Endothelial cell of umbilical vein (primary cell): ENCODE measurements at regions not wholly inside any gene's neighbourhood (a gene's known extent, or its start where the extent isn't known, plus 50 kb on each side); places are given as distances from the start of the nearest gene placed in this dataset.

Experiments
- BruUV-seq: library from RNA; stranded (reverse); fragments of 400-500 nt; replicated peaks from 2 replicates; lab custom pipeline; 2021; lab: Mats Ljungman, UMichigan
- CTCF ChIA-PET: fragments of 300-600, 350-600 bp; sonication (Branson Sonifier 250); formaldehyde crosslinking; loops from one replicate; lab custom pipeline; 2021; ENCODE audit warnings: antibody characterized with exemption, inconsistent platforms; lab: Charles Lee
- POLR2A ChIA-PET: fragments of 300-600, 350-600 bp; sonication (Branson Sonifier 250); formaldehyde crosslinking; loops from one replicate; lab custom pipeline; 2021; ENCODE audit warnings: antibody characterized with exemption, inconsistent platforms; lab: Charles Lee
- DNase-seq: peaks from one replicate; pipeline ENCODE4 v3.0.0-alpha.2; 2011; ENCODE audit warnings: low read depth, low spot score
- FAIRE-seq: peaks from 2 replicates; lab custom pipeline; 2011; peaks lifted over from hg19 to GRCh38; lab: Jason Lieb, UNC
- H2AFZ ChIP-seq: 2 replicates; pipeline ENCODE4 v1.6.0; 2012; ENCODE audit warnings: low read depth, low read length, control low read depth, inconsistent platforms
- H3K27ac ChIP-seq: 2 replicates; pipeline ENCODE4 v1.5.1; 2011; ENCODE audit warnings: low read depth, mild to moderate bottlenecking, control low read depth, low read length, moderate library complexity; ENCODE audit not compliant: insufficient read depth
- H3K27me3 ChIP-seq, 2 experiments: 2 replicates each; pipeline versions ENCODE4 v1.6.0 to v1.6.1; 2011; ENCODE audit warnings: low read length in 2 of 2, mixed read lengths in 1 of 2; ENCODE audit not compliant: control insufficient read depth in 2 of 2, insufficient read depth in 2 of 2
- H3K36me3 ChIP-seq, 2 experiments: 2 replicates in 1 of 2; 3 replicates in 1 of 2; pipeline ENCODE4 v1.5.1; 2011; ENCODE audit warnings: low read length in 2 of 2, mild to moderate bottlenecking in 1 of 2, moderate library complexity in 1 of 2; ENCODE audit not compliant: control insufficient read depth in 2 of 2, insufficient read depth in 2 of 2; ENCODE audit errors: extremely low read depth in 1 of 2
- H3K4me1 ChIP-seq: 3 replicates; pipeline ENCODE4 v1.5.1; 2011; ENCODE audit warnings: mild to moderate bottlenecking, low read length; ENCODE audit not compliant: control insufficient read depth, insufficient read depth; ENCODE audit errors: extremely low read depth
- H3K4me2 ChIP-seq: 2 replicates; pipeline ENCODE4 v1.6.1; 2011; ENCODE audit warnings: low read length, control low read depth, mixed read lengths; ENCODE audit not compliant: insufficient read depth
- H3K4me3 ChIP-seq, 3 experiments: fragments of 200-600 bp in 1 of 3; sonication (generic), shearing (Covaris generic) in 1 of 3; replicated peaks in 1 of 3; 2 replicates each; pipeline ENCODE4 v1.5.1; 2011 to 2016; ENCODE audit warnings: control low read depth in 3 of 3, low read length in 3 of 3, mild to moderate bottlenecking in 2 of 3, inconsistent platforms in 1 of 3, low read depth in 1 of 3, moderate library complexity in 1 of 3; ENCODE audit not compliant: insufficient read depth in 1 of 3
- H3K79me2 ChIP-seq: 2 replicates; pipeline ENCODE4 v1.6.0; 2012; ENCODE audit warnings: low read length, inconsistent platforms; ENCODE audit not compliant: control insufficient read depth, insufficient read depth
- H3K9ac ChIP-seq: replicated peaks from 2 replicates; pipeline ENCODE3; 2011; ENCODE audit warnings: low read length, control low read depth; ENCODE audit not compliant: insufficient read depth; ENCODE audit errors: extremely low read depth
- H3K9me1 ChIP-seq: replicated peaks from 3 replicates; pipeline ENCODE4 v1.6.0; 2011; ENCODE audit warnings: mild to moderate bottlenecking, low read length; ENCODE audit not compliant: control insufficient read depth, insufficient read depth; ENCODE audit errors: extremely low read depth
- H3K9me3 ChIP-seq: replicated peaks from 2 replicates; pipeline ENCODE4 v1.5.1; 2012; ENCODE audit warnings: low read length, inconsistent platforms; ENCODE audit not compliant: control insufficient read depth, insufficient read depth
- H4K20me1 ChIP-seq: replicated peaks from 2 replicates; pipeline ENCODE3; 2011; ENCODE audit warnings: mild to moderate bottlenecking, low read length; ENCODE audit not compliant: control insufficient read depth, insufficient read depth; ENCODE audit errors: extremely low read depth
- CTCF ChIP-seq, 2 donors: IDR thresholded peaks; 1 replicate in 1 of 2; 2 replicates in 1 of 2; pipeline ENCODE4 v1.5.1; 2011; ENCODE audit warnings: low read length in 2 of 2, mild to moderate bottlenecking in 2 of 2, moderate library complexity in 2 of 2, control low read depth in 1 of 2, inconsistent platforms in 1 of 2, low read depth in 1 of 2; ENCODE audit not compliant: insufficient read depth in 1 of 2; ENCODE audit errors: extremely low read depth in 1 of 2
- EZH2 ChIP-seq: IDR thresholded peaks from 2 replicates; pipeline ENCODE4 v1.6.1; 2012; ENCODE audit warnings: borderline replicate concordance, low read depth, mild to moderate bottlenecking, moderate library complexity, low read length, inconsistent platforms; ENCODE audit not compliant: severe bottlenecking
- FOS ChIP-seq: IDR thresholded peaks from 2 replicates; pipeline ENCODE4 v1.6.1; 2011; ENCODE audit warnings: mild to moderate bottlenecking, low read length, moderate library complexity, borderline replicate concordance; ENCODE audit not compliant: insufficient read depth
- GATA2 ChIP-seq: IDR thresholded peaks from 2 replicates; pipeline ENCODE4 v1.7.0; 2011; ENCODE audit warnings: low read depth, mild to moderate bottlenecking, moderate library complexity, mixed read lengths, low read length; ENCODE audit not compliant: insufficient read length, insufficient read depth
- JUN ChIP-seq: IDR thresholded peaks from 2 replicates; pipeline ENCODE4 v1.6.1; 2011; ENCODE audit warnings: borderline replicate concordance, low read depth; ENCODE audit not compliant: insufficient read length, insufficient read depth
- MAX ChIP-seq: IDR thresholded peaks from 2 replicates; pipeline ENCODE4 v1.6.1; 2011; ENCODE audit not compliant: insufficient read depth, insufficient read length
- MYC ChIP-seq: IDR thresholded peaks from one replicate; pipeline ENCODE4 v1.6.1; 2011; ENCODE audit warnings: mild to moderate bottlenecking, low read depth, low read length
- POLR2A ChIP-seq: IDR thresholded peaks from 2 replicates; pipeline ENCODE4 v1.6.1; 2012; ENCODE audit warnings: low read depth, mild to moderate bottlenecking, control low read depth, low read length
- POLR2AphosphoS5 ChIP-seq: IDR thresholded peaks from 2 replicates; pipeline ENCODE4 v1.6.1; 2012; ENCODE audit warnings: low read depth, mild to moderate bottlenecking, control low read depth, low read length, moderate library complexity; ENCODE audit not compliant: insufficient read depth
- dilution Hi-C: fragments of 300-500 bp; cut with MboI; formaldehyde crosslinking; loops from one replicate; pipeline ENCODE4 v1.15.0; 2019; ENCODE audit warnings: low sequenced_read_pairs; ENCODE audit not compliant: extremely low pct_ligation_motif_present
- intact Hi-C: fragments of 100-400 bp; cut with micrococcal nuclease; formaldehyde crosslinking; loops from one replicate; pipeline ENCODE4 v1.10.0; 2022

DNA sequence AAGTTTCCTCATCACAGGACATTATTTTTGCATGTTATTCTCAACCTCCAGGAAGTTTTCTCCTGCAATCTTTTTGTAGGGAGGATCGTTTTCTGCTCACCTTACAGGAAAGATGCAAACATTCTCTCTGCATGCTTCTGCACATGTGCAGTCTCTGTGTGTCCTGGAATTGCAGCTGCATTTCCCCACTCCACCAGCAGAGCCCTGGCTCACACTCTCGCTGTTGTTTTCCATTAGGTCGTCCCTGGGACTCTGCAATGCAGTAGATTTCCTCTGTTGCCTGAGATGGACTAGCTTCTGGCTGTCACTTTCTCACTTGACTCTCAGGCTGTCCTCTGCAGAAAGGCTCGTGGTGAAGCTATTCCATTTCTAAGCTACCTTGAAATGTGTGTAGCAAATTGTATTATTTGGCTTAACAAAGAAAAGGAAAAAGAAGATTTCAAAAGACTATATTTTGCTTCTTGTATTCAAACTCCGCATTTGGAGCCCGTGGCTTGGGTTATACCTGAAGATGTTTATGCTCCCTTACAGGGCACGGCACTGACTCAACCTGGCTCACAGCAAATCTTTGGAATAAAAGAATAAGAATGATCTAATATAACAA, 346.7 kb downstream of the RAD51AP2 start:
- no peak overlapping the region for H3K27ac ChIP-seq
- H3K4me3 ChIP-seq = no peak overlapping the region
- no peak overlapping the region for H3K4me2 ChIP-seq
- dilution Hi-C loops = no loop called here
- BruUV-seq = no TSS peak
- TF ChIP-seq CTCF (IDR thresholded peaks at IDR 0.05; ENCODE audit: extremely low read depth in 1 of 2, insufficient read depth in 1 of 2, low read depth in 1 of 2, low read length in 2 of 2) (no peak), POLR2A (no peak), MYC (no peak), EZH2 (no peak), GATA2 (no peak), POLR2AphosphoS5 (no peak), FOS (no peak), JUN (no peak), MAX (no peak)
- H3K36me3 ChIP-seq = no peaks in the 10 kb centered on the region
- H3K9ac ChIP-seq = no peak overlapping the region
- FAIRE-seq (no peak), DNase-seq (no peak)
- intact Hi-C loops = no loop called here
- ChIA-PET CTCF (no interaction called here), POLR2A (no interaction called here)
- H3K79me2 ChIP-seq = no peaks in the 10 kb centered on the region
- H3K4me1 ChIP-seq = no peaks in the 10 kb centered on the region
- no peaks in the 10 kb centered on the region for H3K9me3 ChIP-seq
- no peak overlapping the region for H2AFZ ChIP-seq
- H3K27me3 ChIP-seq = no peaks in the 10 kb centered on the region
- no peaks in the 10 kb centered on the region for H3K9me1 ChIP-seq
- H4K20me1 ChIP-seq = no peaks in the 10 kb centered on the region
